ENCODE measurements at regions not wholly inside any gene's neighbourhood (a gene's known extent, or its start where the extent isn't known, plus 50 kb on each side); places are given as distances from the start of the nearest gene placed in this dataset.

DNA sequence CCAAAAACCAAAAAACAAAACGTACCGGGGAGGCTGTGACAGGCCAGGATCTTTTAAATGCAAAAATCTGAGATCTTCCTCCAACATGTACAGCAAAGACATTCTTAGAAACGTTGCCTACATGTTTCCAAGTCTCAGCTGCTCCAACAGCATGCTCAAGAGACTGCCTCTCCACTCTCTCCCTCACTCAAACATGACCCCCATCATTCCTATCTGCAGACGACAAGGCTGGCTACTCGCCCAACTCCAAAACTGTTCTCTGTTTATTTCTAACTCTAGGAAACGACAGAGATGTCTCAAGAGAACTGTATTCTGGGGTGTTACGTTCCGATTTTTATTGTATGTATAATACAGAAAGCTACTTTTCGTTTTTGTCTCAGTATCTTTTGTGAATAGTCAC, 57.5 kb upstream of the TMCC3 start:
- H3K4me3 ChIP-seq (ENCODE audit: low read depth, low read length, poor library complexity, severe bottlenecking), result no peak overlapping the region
- no peak for DNase-seq (ENCODE audit: low spot score)
- no peaks in the 10 kb centered on the region for H3K36me3 ChIP-seq (ENCODE audit: insufficient read depth, low read length, poor library complexity, severe bottlenecking)
- H3K27me3 ChIP-seq (replicated peaks; ENCODE audit: insufficient read depth, low read depth, low read length, poor library complexity), result no peaks in the 10 kb centered on the region
- no peak for TF ChIP-seq EZH2 (IDR thresholded peaks at IDR 0.05; ENCODE audit: borderline replicate concordance, low read depth, low read length, poor library complexity, severe bottlenecking)
- TF ChIP-seq, protein P1, sequence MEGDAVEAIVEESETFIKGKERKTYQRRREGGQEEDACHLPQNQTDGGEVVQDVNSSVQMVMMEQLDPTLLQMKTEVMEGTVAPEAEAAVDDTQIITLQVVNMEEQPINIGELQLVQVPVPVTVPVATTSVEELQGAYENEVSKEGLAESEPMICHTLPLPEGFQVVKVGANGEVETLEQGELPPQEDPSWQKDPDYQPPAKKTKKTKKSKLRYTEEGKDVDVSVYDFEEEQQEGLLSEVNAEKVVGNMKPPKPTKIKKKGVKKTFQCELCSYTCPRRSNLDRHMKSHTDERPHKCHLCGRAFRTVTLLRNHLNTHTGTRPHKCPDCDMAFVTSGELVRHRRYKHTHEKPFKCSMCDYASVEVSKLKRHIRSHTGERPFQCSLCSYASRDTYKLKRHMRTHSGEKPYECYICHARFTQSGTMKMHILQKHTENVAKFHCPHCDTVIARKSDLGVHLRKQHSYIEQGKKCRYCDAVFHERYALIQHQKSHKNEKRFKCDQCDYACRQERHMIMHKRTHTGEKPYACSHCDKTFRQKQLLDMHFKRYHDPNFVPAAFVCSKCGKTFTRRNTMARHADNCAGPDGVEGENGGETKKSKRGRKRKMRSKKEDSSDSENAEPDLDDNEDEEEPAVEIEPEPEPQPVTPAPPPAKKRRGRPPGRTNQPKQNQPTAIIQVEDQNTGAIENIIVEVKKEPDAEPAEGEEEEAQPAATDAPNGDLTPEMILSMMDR (conservative IDR thresholded peaks at IDR 0.05; ENCODE audit: low read depth, low read length), result no peak
- no peaks in the 10 kb centered on the region for H3K9me3 ChIP-seq (ENCODE audit: low read depth, low read length, poor library complexity, severe bottlenecking)
- no TSS peak for BruUV-seq (replicated peaks)
- intact Hi-C loops (cut with micrococcal nuclease; ENCODE audit: unreplicated experiment), result no loop called here
- H3K4me1 ChIP-seq (ENCODE audit: insufficient read depth, low read length, poor library complexity, severe bottlenecking), result no peaks in the 10 kb centered on the region
- ChIA-PET POLR2A (ENCODE audit: low non-redundant PET) (no interaction called here), CTCF (no interaction called here)
- H3K27ac ChIP-seq (ENCODE audit: low read depth, low read length, poor library complexity, severe bottlenecking), result no peak overlapping the region

DNA sequence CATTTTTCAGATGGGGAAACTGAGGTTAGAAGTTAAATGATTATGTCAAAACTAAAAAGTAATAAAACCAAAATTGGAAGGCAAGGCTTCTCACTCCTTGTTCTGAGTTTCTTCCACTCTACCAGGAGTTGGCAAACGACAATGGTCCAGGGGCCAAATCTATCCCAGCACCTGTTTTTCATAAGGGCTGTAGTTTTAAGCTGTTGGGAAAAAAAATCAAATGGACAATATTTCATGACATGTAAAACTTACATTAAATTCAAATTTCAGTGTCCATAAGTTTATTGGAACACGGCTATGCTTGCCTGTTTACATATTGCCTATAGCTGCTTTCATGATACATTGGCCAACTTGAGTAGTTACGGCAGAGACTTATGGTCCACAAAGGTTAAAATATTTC, 56.7 kb upstream of the TMCC3 start:
- Histone ChIP-seq H3K36me3 (ENCODE audit: insufficient read depth, low read length, poor library complexity, severe bottlenecking) (no peaks in the 10 kb centered on the region), H3K27me3 (replicated peaks; ENCODE audit: insufficient read depth, low read depth, low read length, poor library complexity) (no peaks in the 10 kb centered on the region), H3K27ac (ENCODE audit: low read depth, low read length, poor library complexity, severe bottlenecking) (no peak overlapping the region), H3K4me3 (ENCODE audit: low read depth, low read length, poor library complexity, severe bottlenecking) (no peak overlapping the region), H3K9me3 (ENCODE audit: low read depth, low read length, poor library complexity, severe bottlenecking) (no peaks in the 10 kb centered on the region), H3K4me1 (ENCODE audit: insufficient read depth, low read length, poor library complexity, severe bottlenecking) (no peaks in the 10 kb centered on the region)
- ChIA-PET POLR2A (ENCODE audit: low non-redundant PET) (no interaction called here), CTCF (no interaction called here)
- TF ChIP-seq, protein P1 (conservative IDR thresholded peaks at IDR 0.05; ENCODE audit: low read depth, low read length), result no peak
- TF ChIP-seq EZH2 (IDR thresholded peaks at IDR 0.05; ENCODE audit: borderline replicate concordance, low read depth, low read length, poor library complexity, severe bottlenecking), result no peak
- BruUV-seq (replicated peaks), result no TSS peak
- no peak for DNase-seq (ENCODE audit: low spot score)
- intact Hi-C loops (cut with micrococcal nuclease; ENCODE audit: unreplicated experiment), result no loop called here

DNA sequence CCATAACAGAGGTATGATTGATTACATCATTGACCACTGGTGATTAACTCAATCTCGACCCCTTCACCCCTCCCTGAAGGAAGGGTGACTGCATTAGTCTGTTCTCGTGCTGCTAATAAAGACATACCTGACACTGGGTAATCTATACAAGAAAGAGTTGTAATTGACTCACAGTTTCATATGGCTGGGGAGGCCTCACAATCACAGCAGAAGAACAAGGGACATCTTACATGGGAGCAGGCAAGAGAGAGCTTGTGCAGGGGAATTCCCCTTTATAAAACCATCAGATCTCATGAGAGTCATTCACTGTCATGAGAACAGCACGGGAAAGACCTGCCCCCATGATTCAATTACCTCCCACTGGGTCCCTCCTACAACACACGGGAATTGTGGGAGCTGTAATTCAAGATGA, 55.9 kb upstream of the TMCC3 start:
- CTCF ChIA-PET, result no interaction called here
- intact Hi-C loops (cut with micrococcal nuclease; ENCODE audit: unreplicated experiment), result no loop called here

More for the DNA sequence above, 55.9 kb upstream of the TMCC3 start:
- no peaks in the 10 kb centered on the region for H3K36me3 ChIP-seq (ENCODE audit: insufficient read depth, low read length, poor library complexity, severe bottlenecking)
- POLR2A ChIA-PET (ENCODE audit: low non-redundant PET), result no interaction called here
- H3K4me3 ChIP-seq (ENCODE audit: low read depth, low read length, poor library complexity, severe bottlenecking), result no peak overlapping the region
- no peak for DNase-seq (ENCODE audit: low spot score)
- no peaks in the 10 kb centered on the region for H3K9me3 ChIP-seq (ENCODE audit: low read depth, low read length, poor library complexity, severe bottlenecking)
- H3K27ac ChIP-seq (ENCODE audit: low read depth, low read length, poor library complexity, severe bottlenecking), result no peak overlapping the region
- BruUV-seq (replicated peaks), result no TSS peak
- no peak for TF ChIP-seq EZH2 (IDR thresholded peaks at IDR 0.05; ENCODE audit: borderline replicate concordance, low read depth, low read length, poor library complexity, severe bottlenecking)
- TF ChIP-seq, protein P1 (conservative IDR thresholded peaks at IDR 0.05; ENCODE audit: low read depth, low read length), result no peak
- H3K27me3 ChIP-seq (replicated peaks; ENCODE audit: insufficient read depth, low read depth, low read length, poor library complexity), result no peaks in the 10 kb centered on the region
- H3K4me1 ChIP-seq (ENCODE audit: insufficient read depth, low read length, poor library complexity, severe bottlenecking), result no peaks in the 10 kb centered on the region

Measured in A673 (cell line).